HepG2 (cell line): ENCODE measurements at regions not wholly inside any gene's neighbourhood (a gene's known extent, or its start where the extent isn't known, plus 50 kb on each side); places are given as distances from the start of the nearest gene placed in this dataset.

Experiments
- ATAC-seq: fragments of 200-7000 bp; cut with Tn5 transposase; 3 replicates; pipeline ENCODE4 v1.9.1; 2020; ENCODE audit warnings: mild to moderate bottlenecking, moderate library complexity
- BruUV-seq: library from RNA; stranded (reverse); fragments of 400-500 nt; replicated peaks from 2 replicates; lab custom pipeline; 2021; lab: Mats Ljungman, UMichigan
- CTCF ChIA-PET: fragments of 300-600 bp; formaldehyde crosslinking; extraction: SDS; loops from one replicate; lab custom pipeline; 2021; ENCODE audit warnings: low total read pairs, inconsistent platforms, low intra/inter-chr PET ratio; lab: Yijun Ruan, JAX
- POLR2A ChIA-PET: fragments of 350-600 bp; sonication (Branson Sonifier 250); formaldehyde crosslinking; loops from one replicate; lab custom pipeline; 2020; ENCODE audit warnings: antibody characterized with exemption, inconsistent platforms; lab: Yijun Ruan, JAX
- DNase-seq: peaks from one replicate; pipeline ENCODE4 v3.0.0-alpha.2; 2015; ENCODE audit warnings: low spot score
- FAIRE-seq: peaks from 3 replicates; lab custom pipeline; 2011; peaks lifted over from hg19 to GRCh38; lab: Jason Lieb, UNC
- H2AFZ ChIP-seq: one replicate; pipeline ENCODE4 v1.6.1; 2011; ENCODE audit warnings: low read length, inconsistent platforms
- H3K27ac ChIP-seq: fragments of 300-600 bp; 3 replicates; pipeline ENCODE4 v1.8.0; 2011; ENCODE audit warnings: mixed run types, mild to moderate bottlenecking, mixed read lengths, low read length, inconsistent platforms; ENCODE audit not compliant: insufficient read depth; ENCODE audit errors: extremely low read length
- H3K27me3 ChIP-seq, 2 experiments: fragments of 200-600 bp in 1 of 2; 2 replicates in 1 of 2; 3 replicates in 1 of 2; pipeline versions ENCODE4 v1.6.0 to v1.8.0; 2011; ENCODE audit warnings: low read length in 2 of 2, mild to moderate bottlenecking in 2 of 2, moderate library complexity in 2 of 2, inconsistent platforms in 1 of 2; ENCODE audit not compliant: insufficient read depth in 2 of 2, control insufficient read depth in 1 of 2
- H3K36me3 ChIP-seq, 2 experiments: fragments of 200-600 bp in 1 of 2; replicated peaks in 1 of 2; 2 replicates in 1 of 2; 3 replicates in 1 of 2; pipeline versions ENCODE4 v1.5.1 to v1.8.0; 2011; ENCODE audit warnings: low read length in 2 of 2, inconsistent platforms in 1 of 2; ENCODE audit not compliant: insufficient read depth in 2 of 2, control insufficient read depth in 1 of 2
- H3K4me1 ChIP-seq: 2 replicates; pipeline ENCODE4 v1.5.1; 2012; ENCODE audit warnings: low read length, inconsistent platforms; ENCODE audit not compliant: insufficient read depth
- H3K4me2 ChIP-seq: 2 replicates; pipeline ENCODE4 v1.6.0; 2011; ENCODE audit warnings: low read depth, low read length, inconsistent platforms
- H3K4me3 ChIP-seq, 3 experiments: fragments of 200-600 bp in 1 of 3; sonication (generic), shearing (Covaris generic) in 1 of 3; replicated peaks in 1 of 3; 2 replicates each; pipeline ENCODE4 v1.5.1; 2011 to 2016; ENCODE audit warnings: low read length in 3 of 3, inconsistent platforms in 2 of 3, low read depth in 2 of 3, mild to moderate bottlenecking in 2 of 3, control low read depth in 1 of 3, mixed read lengths in 1 of 3; ENCODE audit not compliant: insufficient read depth in 1 of 3
- H3K79me2 ChIP-seq: one replicate; pipeline ENCODE4 v1.6.1; 2011; ENCODE audit warnings: low read length, inconsistent platforms; ENCODE audit not compliant: insufficient read depth
- H3K9ac ChIP-seq: 2 replicates; pipeline ENCODE4 v1.6.0; 2011; ENCODE audit warnings: mild to moderate bottlenecking, low read depth, low read length, inconsistent platforms; ENCODE audit not compliant: insufficient read depth
- H3K9me3 ChIP-seq: 2 replicates; pipeline ENCODE4 v1.5.1; 2012; ENCODE audit warnings: mild to moderate bottlenecking, low read length
- H4K20me1 ChIP-seq: 2 replicates; pipeline ENCODE4 v1.6.0; 2011; ENCODE audit warnings: inconsistent platforms, mild to moderate bottlenecking, low read length, moderate library complexity; ENCODE audit not compliant: insufficient read depth
- ATF7 ChIP-seq, 2 experiments: fragments of 450-650 bp in 1 of 2; sonication (generic) in 1 of 2; formaldehyde crosslinking in 1 of 2; IDR thresholded peaks; 2 replicates each; pipeline versions ENCODE4 v1.4.0 to v1.6.1; 2016 to 2020; ENCODE audit warnings: antibody characterized with exemption in 1 of 2, mild to moderate bottlenecking in 1 of 2, missing genetic modification reagents in 1 of 2
- FOXJ3 ChIP-seq: sonication (generic); formaldehyde crosslinking; IDR thresholded peaks from 2 replicates; pipeline ENCODE4 v1.4.0; 2020; ENCODE audit warnings: missing genetic modification reagents, mild to moderate bottlenecking, borderline replicate concordance
- KDM5B ChIP-seq: sonication (generic); formaldehyde crosslinking; IDR thresholded peaks from 2 replicates; pipeline ENCODE4 v1.4.0; 2020; ENCODE audit warnings: missing genetic modification reagents, mild to moderate bottlenecking, borderline replicate concordance
- POLR2A ChIP-seq, 2 experiments: IDR thresholded peaks; 2 replicates each; pipeline ENCODE4 v1.6.1; 2011; ENCODE audit warnings: low read depth in 2 of 2, low read length in 2 of 2, mild to moderate bottlenecking in 1 of 2, moderate library complexity in 1 of 2; ENCODE audit not compliant: insufficient read depth in 1 of 2
- TAF15 ChIP-seq: fragments of 200-400 bp; formaldehyde crosslinking; IDR thresholded peaks from one replicate; pipeline ENCODE4 v1.6.1; 2018; ENCODE audit warnings: mild to moderate bottlenecking, low read depth, low read length; ENCODE audit not compliant: poor library complexity, severe bottlenecking
- TCF7 ChIP-seq: sonication (generic); IDR thresholded peaks from 2 replicates; pipeline ENCODE4 v1.6.1; 2016; ENCODE audit warnings: antibody characterized with exemption, low read depth
- YY1 ChIP-seq: IDR thresholded peaks from 2 replicates; pipeline ENCODE4 v1.6.1; 2011; ENCODE audit warnings: low read length, low read depth, moderate library complexity, mild to moderate bottlenecking; ENCODE audit not compliant: insufficient read depth, insufficient replicate concordance
- ZFYVE20 ChIP-seq: sonication (generic); formaldehyde crosslinking; IDR thresholded peaks from 2 replicates; pipeline ENCODE4 v1.8.0; 2023; ENCODE audit warnings: low read depth, mild to moderate bottlenecking, moderate library complexity, missing genetic modification reagents, borderline replicate concordance
- ZNF7 ChIP-seq: IDR thresholded peaks from 2 replicates; pipeline ENCODE4 v1.6.1; 2016; ENCODE audit warnings: missing biosample characterization, missing genetic modification reagents
- ZNF780A ChIP-seq: sonication (generic); formaldehyde crosslinking; IDR thresholded peaks from 2 replicates; pipeline ENCODE4 v1.8.0; 2022; ENCODE audit warnings: mild to moderate bottlenecking, missing genetic modification reagents, moderate library complexity
- WGBS: methylation state at CpG from one replicate; pipeline ENCODE4 v1.1.6; 2017; ENCODE audit warnings: low lambda C conversion rate; 5-methylcytosine and 5-hydroxymethylcytosine counted together
- in situ Hi-C: cut with HindIII; loops from 2 replicates; pipeline ENCODE4 v1.10.0; 2017; ENCODE audit warnings: low pct_unique_long_range_greater_than_20kb; ENCODE audit not compliant: extremely low pct_ligation_motif_present
- intact Hi-C: fragments of 100-400 bp; cut with micrococcal nuclease; formaldehyde crosslinking; loops from one replicate; pipeline ENCODE4 v1.10.0; 2022; ENCODE audit not compliant: unreplicated experiment
- TF ChIP-seq, protein P1 (sequence below): sonication (generic); formaldehyde crosslinking; IDR thresholded peaks from 2 replicates; pipeline ENCODE4 v1.5.0; 2020; ENCODE audit warnings: missing genetic modification reagents
- TF ChIP-seq, protein P2 (sequence below): sonication (generic); formaldehyde crosslinking; IDR thresholded peaks from 2 replicates; pipeline ENCODE4 v1.4.0; 2020; ENCODE audit warnings: missing genetic modification reagents
- TF ChIP-seq, protein P3 (sequence below): sonication (generic); formaldehyde crosslinking; IDR thresholded peaks from 2 replicates; pipeline ENCODE4 v1.4.0; 2020; ENCODE audit warnings: mild to moderate bottlenecking, missing genetic modification reagents
- TF ChIP-seq, protein P4 (sequence below): sonication (generic); formaldehyde crosslinking; IDR thresholded peaks from 2 replicates; pipeline ENCODE4 v1.8.1; 2022; ENCODE audit warnings: low read depth, mild to moderate bottlenecking, missing genetic modification reagents
- TF ChIP-seq, protein P5 (sequence below): IDR thresholded peaks from 2 replicates; pipeline ENCODE4 v1.4.0; 2020; ENCODE audit warnings: mild to moderate bottlenecking, missing genetic modification reagents
- TF ChIP-seq, protein P6 (sequence below): sonication (generic); formaldehyde crosslinking; IDR thresholded peaks from 2 replicates; pipeline ENCODE4 v1.5.0; 2020; ENCODE audit warnings: missing genetic modification reagents

DNA sequence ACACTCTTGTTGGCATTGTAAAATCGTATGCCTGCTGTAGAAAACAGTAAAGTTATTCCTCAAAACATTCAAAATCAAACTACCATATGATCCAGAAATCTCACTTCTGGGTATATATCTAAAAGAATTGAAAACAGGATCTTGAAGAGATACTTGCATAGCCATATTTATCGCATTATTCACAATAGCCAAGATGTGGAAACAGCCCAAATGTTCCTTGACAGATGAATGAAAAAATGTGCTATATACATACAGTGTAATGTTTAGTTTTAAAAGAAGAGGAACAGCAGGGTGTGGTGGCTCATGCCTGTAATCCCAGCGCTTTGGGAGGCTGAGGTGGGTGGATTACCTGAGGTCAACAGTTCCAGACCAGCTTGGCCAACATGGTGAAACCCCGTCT, 234.1 kb upstream of the DAB2 start:
- in situ Hi-C loops = no loop called here
- Histone ChIP-seq H3K9me3 (no peaks in the 10 kb centered on the region), H3K9ac (no peak overlapping the region), H3K79me2 (no peaks in the 10 kb centered on the region), H3K4me1 (no peaks in the 10 kb centered on the region), H4K20me1 (no peaks in the 10 kb centered on the region), H3K27ac (no peak overlapping the region), H3K36me3 (no peaks in the 10 kb centered on the region), H3K4me3 (no peak overlapping the region), H3K4me2 (no peak overlapping the region), H3K27me3 (no peaks in the 10 kb centered on the region; a peak in 1 of 5 replicates), H2AFZ (no peak overlapping the region)
- WGBS = 9% methylated on average over 4 of the region's 4 CpGs
- ATAC-seq = no peak
- no peak for DNase-seq
- BruUV-seq = no TSS peak
- FAIRE-seq = no peak
- ChIA-PET CTCF (no interaction called here), POLR2A (no interaction called here)
- intact Hi-C loops = no loop called here
- TF ChIP-seq, protein P1, sequence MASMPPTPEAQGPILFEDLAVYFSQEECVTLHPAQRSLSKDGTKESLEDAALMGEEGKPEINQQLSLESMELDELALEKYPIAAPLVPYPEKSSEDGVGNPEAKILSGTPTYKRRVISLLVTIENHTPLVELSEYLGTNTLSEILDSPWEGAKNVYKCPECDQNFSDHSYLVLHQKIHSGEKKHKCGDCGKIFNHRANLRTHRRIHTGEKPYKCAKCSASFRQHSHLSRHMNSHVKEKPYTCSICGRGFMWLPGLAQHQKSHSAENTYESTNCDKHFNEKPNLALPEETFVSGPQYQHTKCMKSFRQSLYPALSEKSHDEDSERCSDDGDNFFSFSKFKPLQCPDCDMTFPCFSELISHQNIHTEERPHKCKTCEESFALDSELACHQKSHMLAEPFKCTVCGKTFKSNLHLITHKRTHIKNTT (CRISPR knock-in tag) = no peak
- no peak for TF ChIP-seq ZFYVE20
- TF ChIP-seq TCF7 = no peak
- TF ChIP-seq, protein P2, sequence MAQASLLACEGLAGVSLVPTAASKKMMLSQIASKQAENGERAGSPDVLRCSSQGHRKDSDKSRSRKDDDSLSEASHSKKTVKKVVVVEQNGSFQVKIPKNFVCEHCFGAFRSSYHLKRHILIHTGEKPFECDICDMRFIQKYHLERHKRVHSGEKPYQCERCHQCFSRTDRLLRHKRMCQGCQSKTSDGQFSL (CRISPR knock-in tag) = no peak
- TF ChIP-seq TAF15 = no peak
- TF ChIP-seq, protein P3, sequence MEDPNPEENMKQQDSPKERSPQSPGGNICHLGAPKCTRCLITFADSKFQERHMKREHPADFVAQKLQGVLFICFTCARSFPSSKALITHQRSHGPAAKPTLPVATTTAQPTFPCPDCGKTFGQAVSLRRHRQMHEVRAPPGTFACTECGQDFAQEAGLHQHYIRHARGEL (CRISPR knock-in tag) = no peak
- no peak for TF ChIP-seq ATF7 (IDR thresholded peaks at IDR 0.05)
- TF ChIP-seq ATF7 (CRISPR knock-in tag; IDR thresholded peaks at IDR 0.05) = no peak
- TF ChIP-seq ZNF7 (CRISPR knock-in tag) = no peak
- no peak for TF ChIP-seq FOXJ3 (CRISPR knock-in tag)
- TF ChIP-seq, protein P4, sequence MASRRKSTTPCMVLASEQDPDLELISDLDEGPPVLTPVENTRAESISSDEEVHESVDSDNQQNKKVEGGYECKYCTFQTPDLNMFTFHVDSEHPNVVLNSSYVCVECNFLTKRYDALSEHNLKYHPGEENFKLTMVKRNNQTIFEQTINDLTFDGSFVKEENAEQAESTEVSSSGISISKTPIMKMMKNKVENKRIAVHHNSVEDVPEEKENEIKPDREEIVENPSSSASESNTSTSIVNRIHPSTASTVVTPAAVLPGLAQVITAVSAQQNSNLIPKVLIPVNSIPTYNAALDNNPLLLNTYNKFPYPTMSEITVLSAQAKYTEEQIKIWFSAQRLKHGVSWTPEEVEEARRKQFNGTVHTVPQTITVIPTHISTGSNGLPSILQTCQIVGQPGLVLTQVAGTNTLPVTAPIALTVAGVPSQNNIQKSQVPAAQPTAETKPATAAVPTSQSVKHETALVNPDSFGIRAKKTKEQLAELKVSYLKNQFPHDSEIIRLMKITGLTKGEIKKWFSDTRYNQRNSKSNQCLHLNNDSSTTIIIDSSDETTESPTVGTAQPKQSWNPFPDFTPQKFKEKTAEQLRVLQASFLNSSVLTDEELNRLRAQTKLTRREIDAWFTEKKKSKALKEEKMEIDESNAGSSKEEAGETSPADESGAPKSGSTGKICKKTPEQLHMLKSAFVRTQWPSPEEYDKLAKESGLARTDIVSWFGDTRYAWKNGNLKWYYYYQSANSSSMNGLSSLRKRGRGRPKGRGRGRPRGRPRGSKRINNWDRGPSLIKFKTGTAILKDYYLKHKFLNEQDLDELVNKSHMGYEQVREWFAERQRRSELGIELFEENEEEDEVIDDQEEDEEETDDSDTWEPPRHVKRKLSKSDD (CRISPR knock-in tag) = no peak
- TF ChIP-seq, protein P5, sequence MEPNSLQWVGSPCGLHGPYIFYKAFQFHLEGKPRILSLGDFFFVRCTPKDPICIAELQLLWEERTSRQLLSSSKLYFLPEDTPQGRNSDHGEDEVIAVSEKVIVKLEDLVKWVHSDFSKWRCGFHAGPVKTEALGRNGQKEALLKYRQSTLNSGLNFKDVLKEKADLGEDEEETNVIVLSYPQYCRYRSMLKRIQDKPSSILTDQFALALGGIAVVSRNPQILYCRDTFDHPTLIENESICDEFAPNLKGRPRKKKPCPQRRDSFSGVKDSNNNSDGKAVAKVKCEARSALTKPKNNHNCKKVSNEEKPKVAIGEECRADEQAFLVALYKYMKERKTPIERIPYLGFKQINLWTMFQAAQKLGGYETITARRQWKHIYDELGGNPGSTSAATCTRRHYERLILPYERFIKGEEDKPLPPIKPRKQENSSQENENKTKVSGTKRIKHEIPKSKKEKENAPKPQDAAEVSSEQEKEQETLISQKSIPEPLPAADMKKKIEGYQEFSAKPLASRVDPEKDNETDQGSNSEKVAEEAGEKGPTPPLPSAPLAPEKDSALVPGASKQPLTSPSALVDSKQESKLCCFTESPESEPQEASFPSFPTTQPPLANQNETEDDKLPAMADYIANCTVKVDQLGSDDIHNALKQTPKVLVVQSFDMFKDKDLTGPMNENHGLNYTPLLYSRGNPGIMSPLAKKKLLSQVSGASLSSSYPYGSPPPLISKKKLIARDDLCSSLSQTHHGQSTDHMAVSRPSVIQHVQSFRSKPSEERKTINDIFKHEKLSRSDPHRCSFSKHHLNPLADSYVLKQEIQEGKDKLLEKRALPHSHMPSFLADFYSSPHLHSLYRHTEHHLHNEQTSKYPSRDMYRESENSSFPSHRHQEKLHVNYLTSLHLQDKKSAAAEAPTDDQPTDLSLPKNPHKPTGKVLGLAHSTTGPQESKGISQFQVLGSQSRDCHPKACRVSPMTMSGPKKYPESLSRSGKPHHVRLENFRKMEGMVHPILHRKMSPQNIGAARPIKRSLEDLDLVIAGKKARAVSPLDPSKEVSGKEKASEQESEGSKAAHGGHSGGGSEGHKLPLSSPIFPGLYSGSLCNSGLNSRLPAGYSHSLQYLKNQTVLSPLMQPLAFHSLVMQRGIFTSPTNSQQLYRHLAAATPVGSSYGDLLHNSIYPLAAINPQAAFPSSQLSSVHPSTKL (CRISPR knock-in tag) = no peak
- no peak for TF ChIP-seq KDM5B
- no peak for TF ChIP-seq YY1
- no peak for TF ChIP-seq ZNF780A (CRISPR knock-in tag)
- TF ChIP-seq, protein P6, sequence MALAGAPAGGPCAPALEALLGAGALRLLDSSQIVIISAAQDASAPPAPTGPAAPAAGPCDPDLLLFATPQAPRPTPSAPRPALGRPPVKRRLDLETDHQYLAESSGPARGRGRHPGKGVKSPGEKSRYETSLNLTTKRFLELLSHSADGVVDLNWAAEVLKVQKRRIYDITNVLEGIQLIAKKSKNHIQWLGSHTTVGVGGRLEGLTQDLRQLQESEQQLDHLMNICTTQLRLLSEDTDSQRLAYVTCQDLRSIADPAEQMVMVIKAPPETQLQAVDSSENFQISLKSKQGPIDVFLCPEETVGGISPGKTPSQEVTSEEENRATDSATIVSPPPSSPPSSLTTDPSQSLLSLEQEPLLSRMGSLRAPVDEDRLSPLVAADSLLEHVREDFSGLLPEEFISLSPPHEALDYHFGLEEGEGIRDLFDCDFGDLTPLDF (CRISPR knock-in tag) = no peak
- TF ChIP-seq POLR2A (IDR thresholded peaks at IDR 0.05; ENCODE audit: insufficient read depth in 1 of 2, low read depth in 2 of 2, low read length in 2 of 2) = no peak
